Renal pelvis (tissue), 1 donor: ENCODE measurements at regions not wholly inside any gene's neighbourhood (a gene's known extent, or its start where the extent isn't known, plus 50 kb on each side); places are given as distances from the start of the nearest gene placed in this dataset.
"Not testable (repeated sequence)": the region's sequence is repeated elsewhere in the genome, so short reads cannot be mapped to it uniquely, and the experiment has no call there.

Experiments used
- DNase-seq: peaks from one replicate; pipeline ENCODE4 v3.0.0-alpha.2; 2013

- DNase-seq, result no peak
Measured at GRCh38 chr6:163706500-163707087, 292.1 kb downstream of the QKI start.

DNA sequence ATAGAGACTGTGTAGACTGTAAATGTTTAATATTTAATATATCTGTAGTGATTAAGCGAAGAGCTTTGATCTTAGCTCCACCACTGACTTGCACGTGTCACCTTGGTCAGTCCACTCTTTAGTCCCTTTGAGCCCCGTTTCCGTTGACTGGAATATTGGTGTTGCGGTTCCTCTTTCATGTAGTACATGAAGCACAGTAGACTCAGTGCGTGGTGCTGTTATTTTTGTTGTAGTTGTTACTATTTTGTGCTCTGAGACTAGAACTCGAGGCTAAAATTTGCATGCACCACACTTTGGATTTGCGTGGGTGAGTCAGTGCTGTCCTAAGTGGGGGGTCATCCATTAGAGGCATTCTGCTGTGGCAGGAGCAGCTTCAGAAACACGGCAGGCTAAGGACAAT, 291.4 kb downstream of the QKI start:
- no peak for DNase-seq

DNA sequence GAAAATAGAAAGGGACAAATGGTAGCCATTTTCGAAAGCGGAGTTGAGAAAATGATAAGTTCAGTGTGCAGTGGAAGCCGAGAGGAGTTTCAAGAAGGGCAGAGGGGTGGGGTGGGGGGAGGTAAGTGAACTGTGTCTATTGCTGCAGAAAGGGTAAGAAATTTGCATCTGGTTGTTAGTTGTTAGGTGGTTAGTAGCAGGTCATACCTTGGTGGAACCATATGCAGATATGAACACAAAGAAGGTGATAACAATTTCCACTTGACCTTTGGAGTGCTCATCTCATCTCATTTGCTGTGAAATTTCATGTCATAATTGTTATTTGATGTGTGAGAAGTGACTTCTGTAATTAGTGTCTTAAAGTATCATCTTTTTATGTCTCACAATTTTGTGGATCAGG, 288.2 kb downstream of the QKI start:
- no peak for DNase-seq

DNA sequence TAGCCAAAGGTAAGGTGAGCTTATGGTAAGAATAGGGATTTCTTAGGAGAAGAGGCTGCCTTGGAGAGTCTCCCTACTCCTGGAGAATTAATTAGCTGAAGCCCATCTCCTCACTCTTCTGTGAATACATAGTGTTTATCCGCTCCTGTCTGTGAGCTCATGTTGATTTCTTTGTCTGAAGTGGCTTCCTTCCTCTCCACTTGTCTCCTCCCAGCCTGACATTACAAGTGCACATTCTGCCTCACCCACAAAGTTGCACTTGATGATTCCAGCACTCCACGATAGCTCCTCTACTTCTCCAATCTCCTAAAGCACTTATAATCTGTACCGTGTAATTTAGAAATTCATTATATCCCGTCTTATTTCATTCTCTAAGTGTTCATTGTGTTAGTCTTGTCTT, 287.2 kb downstream of the QKI start:
- no peak for DNase-seq

GRCh38 chr6:163698086-163698485, 283.6 kb downstream of the QKI start:
- DNase-seq, result no peak

DNA sequence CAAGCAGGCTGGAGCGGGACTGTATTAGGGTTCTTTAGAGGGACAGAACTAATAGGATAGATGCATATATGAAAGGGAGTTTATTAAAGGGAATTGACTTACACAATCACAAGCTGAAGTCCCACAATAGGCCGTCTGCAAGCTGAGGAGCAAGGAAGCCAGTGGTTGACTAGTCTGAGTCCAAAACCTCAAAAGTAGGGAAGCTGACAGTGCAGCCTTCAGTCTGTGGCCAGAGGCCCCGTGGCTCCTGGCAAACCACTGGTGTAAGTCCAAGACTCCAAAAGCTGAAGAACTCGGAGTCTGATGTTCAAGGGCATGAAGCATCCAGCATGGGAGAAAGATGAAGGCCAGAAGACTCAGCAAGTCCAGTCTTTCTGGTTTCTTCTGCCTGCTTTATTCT, 281.8 kb downstream of the QKI start:
- not testable (repeated sequence) for DNase-seq

DNA sequence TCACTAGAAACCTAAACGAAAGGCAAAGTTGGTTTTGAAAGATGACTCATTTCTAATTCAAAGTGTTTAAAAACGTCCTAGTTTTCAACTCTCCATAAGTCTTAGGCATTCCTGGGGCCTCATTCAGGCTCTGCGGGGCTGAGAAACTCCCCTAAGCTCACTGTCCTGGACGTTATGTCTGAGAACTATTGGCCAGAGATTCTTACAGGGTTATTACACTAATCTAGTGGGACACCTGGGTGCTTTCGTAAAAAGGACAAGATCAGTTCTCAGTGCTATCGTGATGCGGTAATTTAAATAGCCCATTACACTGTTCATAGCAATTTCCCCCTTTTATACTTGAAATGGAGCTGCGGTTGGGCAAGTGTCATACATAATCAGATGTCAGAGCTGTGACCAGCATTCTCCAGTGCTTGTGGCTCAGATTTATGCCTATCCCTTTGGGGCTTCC, 280.9 kb downstream of the QKI start:
- DNase-seq, result no peak

- DNase-seq, result no peak
Measured at GRCh38 chr6:163694988-163695398, 280.5 kb downstream of the QKI start.

DNA sequence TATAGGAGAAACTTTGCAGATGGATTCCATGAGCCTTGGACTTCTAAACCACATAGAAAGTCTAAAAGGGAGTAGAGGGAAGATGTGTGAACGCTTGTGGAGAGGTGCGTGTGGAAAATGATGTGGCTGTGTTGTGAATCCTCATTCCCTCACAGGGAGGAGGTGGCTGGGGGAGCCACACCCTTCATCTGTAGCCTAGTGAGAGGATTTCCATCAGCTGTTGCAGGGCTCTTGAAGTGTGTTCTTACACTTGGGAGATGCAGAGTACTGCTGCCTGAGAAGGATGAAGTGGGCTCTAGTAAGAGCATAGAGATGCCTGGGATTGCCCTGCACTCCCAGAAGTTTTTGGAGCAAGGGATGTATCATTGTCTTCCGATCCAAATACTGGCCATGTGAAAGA, 279.6 kb downstream of the QKI start:
- DNase-seq, result no peak

GRCh38 chr6:163691049-163691448, 276.5 kb downstream of the QKI start:
- no peak for DNase-seq

DNA sequence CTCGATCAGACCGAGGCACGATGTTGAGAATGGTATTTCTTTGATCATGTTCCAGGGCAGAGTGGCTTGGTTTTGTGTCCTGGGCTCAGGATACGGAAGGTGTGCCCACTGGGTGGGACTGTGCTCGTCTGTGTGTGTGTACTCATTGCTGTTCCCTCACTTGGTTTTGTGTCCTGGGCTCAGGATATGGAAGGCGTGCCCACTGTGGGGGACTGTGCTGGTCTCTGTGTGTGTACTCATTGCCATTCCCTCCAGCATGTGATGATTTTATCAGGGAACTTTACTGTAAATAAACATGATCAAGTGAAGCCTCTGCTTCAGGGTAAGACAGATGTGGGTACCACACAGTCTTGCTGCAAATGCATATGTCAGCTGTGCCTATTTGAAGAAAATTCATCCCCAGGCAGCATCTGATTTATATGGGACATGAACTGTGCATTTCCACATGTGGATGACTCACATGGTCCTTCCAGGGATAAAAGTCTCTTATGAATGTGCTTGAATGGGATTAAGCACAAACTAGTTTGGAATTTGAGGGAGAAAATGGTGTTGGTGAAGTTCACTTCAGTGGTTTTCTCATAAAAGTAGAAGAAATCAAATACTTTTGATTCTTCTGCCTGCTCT, 274.3 kb downstream of the QKI start:
- no peak for DNase-seq

- no peak for DNase-seq
Measured at GRCh38 chr6:163687075-163687474, 272.6 kb downstream of the QKI start.

DNA sequence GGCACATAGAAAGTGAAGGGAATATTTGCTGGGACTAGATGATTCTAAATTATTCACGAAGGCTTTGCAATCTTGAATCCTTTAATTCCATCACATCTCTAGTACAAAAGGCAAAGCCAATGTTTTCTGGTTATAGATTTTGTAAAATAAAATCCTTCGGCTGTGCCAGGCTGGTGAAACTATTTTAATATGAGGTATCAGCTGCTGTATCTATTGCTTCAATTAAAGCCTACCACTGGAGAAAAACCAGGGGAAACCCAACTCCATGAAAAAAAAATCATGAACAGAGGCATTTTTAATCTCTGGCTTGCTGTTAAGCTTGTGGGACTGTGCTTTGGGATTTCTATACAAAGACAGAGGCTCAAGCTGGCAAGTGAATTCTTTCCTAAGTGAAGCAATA, 271.8 kb downstream of the QKI start:
- DNase-seq, result no peak

- DNase-seq, result no peak
Measured at GRCh38 chr6:163683105-163683622, 268.6 kb downstream of the QKI start.

GRCh38 chr6:163679753-163680152, 265.2 kb downstream of the QKI start:
- no peak for DNase-seq

DNA sequence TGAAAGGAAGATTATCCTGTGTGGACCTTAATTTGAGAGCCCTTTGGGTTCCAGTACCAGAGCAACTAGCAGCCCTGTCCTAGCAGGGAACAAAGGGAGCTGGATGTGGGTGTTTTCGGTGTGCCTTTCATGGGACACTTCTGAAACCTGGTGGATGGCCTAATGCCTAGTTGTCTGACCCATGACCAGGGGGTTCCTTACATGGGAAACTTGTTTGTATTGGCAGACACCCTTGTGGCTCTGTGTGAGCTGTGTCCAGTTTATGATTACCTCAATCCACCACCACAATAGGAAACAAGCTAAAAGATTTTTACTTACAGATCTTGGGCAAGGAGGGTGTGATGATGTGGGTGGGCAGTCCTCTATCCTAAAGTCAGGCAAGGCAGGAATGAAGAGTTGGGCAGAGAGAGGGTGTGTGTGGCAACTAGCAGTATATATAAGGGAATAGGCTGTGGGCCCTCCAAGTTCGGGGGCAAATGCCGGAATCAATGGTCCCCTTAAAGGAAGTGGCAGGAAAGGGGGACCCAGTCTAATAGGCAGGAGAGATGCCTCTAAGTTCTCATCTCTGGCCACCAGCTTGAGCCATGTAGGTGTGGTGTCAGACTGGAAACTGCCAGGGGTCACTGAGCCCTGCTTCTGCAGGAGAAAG, 264.6 kb downstream of the QKI start:
- no peak for DNase-seq

- no peak for DNase-seq
Measured at GRCh38 chr6:163675611-163676010, 261.1 kb downstream of the QKI start.

DNA sequence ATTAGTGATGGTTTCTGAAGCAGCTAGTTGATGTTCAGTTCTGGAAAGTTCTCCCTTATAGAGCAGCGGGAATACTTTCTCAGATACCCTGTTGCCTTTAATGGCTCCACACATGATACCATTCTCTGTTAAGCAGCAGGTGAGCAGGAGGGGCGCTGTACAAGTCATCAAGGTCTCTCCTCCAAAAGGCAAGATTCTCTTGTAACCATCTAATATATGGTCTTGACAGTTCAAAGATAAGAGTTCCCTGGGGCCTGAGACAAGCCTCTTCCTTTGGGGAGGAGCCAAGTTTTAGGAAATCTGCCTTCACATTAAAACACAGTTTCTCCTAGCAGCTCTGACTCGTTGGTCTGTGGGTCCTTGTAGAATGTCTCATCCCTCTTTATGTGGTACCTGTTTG, 258.2 kb downstream of the QKI start:
- no peak for DNase-seq

DNA sequence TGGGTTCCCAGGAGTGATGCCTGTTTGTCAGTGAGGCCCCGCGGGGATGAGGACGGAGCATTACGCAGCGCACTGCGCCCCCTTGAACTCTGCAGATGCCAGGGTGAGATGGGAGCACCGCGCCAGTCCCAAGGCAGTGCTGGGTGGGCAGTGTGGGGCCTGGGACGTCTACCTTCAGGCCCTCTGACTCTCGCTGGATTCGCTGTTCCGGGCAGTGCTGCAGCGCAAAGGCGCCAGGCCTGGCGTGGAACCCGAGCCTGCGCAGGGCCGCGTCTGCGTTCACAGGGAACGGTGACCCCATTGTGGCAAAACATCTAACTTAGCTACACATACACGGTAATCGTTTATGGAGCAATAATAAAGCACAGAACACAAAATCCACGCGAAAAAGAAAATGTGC, 257.3 kb downstream of the QKI start:
- no peak for DNase-seq

GRCh38 chr6:163671355-163671754, 256.8 kb downstream of the QKI start:
- no peak for DNase-seq

DNA sequence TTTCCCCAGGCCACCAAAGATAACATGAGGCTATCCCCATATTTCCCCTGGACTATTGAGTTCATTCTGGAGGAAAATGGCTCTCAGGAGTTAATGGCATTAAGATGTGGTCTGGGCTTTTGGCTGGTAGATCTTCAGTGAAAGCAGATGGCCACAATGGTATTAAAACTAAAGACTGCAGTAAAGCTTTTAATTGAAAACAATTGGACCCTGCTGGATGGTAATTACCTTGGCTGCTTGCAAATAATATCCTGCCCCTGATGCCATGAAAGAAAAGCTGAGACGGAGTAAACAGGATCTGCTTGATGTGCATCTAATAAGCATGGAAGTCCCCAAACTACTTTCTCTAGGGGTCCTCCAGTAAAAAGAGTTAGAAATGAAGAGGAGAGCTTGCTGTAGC, 255.8 kb downstream of the QKI start:
- no peak for DNase-seq

DNA sequence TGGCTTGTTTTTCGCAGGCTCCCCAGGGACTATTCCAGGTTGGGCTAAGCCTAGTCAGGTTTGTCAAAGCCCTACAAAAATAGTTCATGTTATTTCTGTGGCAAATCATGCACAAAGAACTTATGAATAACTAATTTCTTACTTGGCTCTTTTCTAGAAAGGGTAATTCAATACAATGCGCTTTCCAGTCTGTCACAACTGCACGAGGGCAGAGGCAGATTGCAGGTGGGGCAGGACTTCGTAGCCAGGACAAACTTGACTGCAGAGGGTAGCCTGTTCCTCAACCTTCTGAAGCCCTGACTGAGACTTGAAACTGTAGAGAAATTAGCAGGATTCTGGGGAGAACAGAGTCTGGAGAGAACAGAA, 253.5 kb downstream of the QKI start:
- no peak for DNase-seq

- DNase-seq, result peak; percentile 41
Measured at GRCh38 chr6:163667372-163668060, 253.0 kb downstream of the QKI start.
